Adrenal gland (tissue), 9 donors: ENCODE measurements at regions not wholly inside any gene's neighbourhood (a gene's known extent, or its start where the extent isn't known, plus 50 kb on each side); places are given as distances from the start of the nearest gene placed in this dataset.

Experiments used
- DNase-seq, 7 donors: peaks; one replicate each; pipeline ENCODE4 v3.0.0-alpha.2; 2019 to 2020
- H3K27ac ChIP-seq, 5 donors: fragments of 200-600 bp; sonication (generic) in 4 of 5; 1 replicate in 3 of 5; 2 replicates in 2 of 5; pipeline versions ENCODE4 v1.5.1 to v1.8.0; 2016 to 2020; ENCODE audit warnings: mild to moderate bottlenecking in 1 of 5
- H3K27me3 ChIP-seq: fragments of 200-600 bp; 2 replicates; pipeline ENCODE4 v1.8.0; 2021
- H3K36me3 ChIP-seq, 2 donors: fragments of 200-600 bp; replicated peaks in 1 of 2; 1 replicate in 1 of 2; 2 replicates in 1 of 2; pipeline versions ENCODE4 v1.5.1 to v1.8.0; 2018 to 2022
- H3K4me1 ChIP-seq, 2 donors: fragments of 200-600 bp; replicated peaks in 1 of 2; 1 replicate in 1 of 2; 2 replicates in 1 of 2; pipeline versions ENCODE4 v1.5.1 to v1.8.0; 2018 to 2021
- H3K4me3 ChIP-seq, 4 donors: fragments of 200-600 bp; sonication (generic) in 3 of 4; one replicate each; pipeline ENCODE4 v1.5.1; 2016 to 2018
- H3K9me3 ChIP-seq, 3 donors: fragments of 200-600 bp; sonication (generic) in 1 of 3; replicated peaks in 1 of 3; 1 replicate in 2 of 3; 2 replicates in 1 of 3; pipeline versions ENCODE4 v1.5.1 to v1.8.0; 2016 to 2021
- CTCF ChIP-seq, 6 experiments: fragments of 450-650 bp in 4 of 6; fragments of 200-600 bp in 2 of 6; sonication (generic) in 1 of 6; IDR thresholded peaks; 1 replicate in 5 of 6; 2 replicates in 1 of 6; pipeline versions ENCODE4 v1.5.1 to v1.8.0; 2016 to 2021; ENCODE audit warnings: antibody characterized with exemption in 6 of 6, mild to moderate bottlenecking in 2 of 6, moderate library complexity in 1 of 6
- POLR2A ChIP-seq, 2 donors: fragments of 450-650 bp; IDR thresholded peaks; one replicate each; pipeline ENCODE4 v1.6.1; 2017; ENCODE audit warnings: antibody characterized with exemption in 2 of 2, mild to moderate bottlenecking in 2 of 2, moderate library complexity in 1 of 2
- WGBS, 4 donors: extraction: QIAGEN DNeasy Blood & Tissue Kit in 2 of 4; methylation state at CpG; one replicate each; pipeline versions ENCODE4 v1.1.5 to v1.1.7; 2013 to 2017; 5-methylcytosine and 5-hydroxymethylcytosine counted together
- intact Hi-C, 2 donors: fragments of 100-400 bp; cut with DNase I; formaldehyde crosslinking; loops; one replicate each; pipeline versions ENCODE4 v1.14.1 to v1.15.0; 2022 to 2023
- donor health status: healthy with polysubstance abuse.
- donor health status: Bipolar disorder and iron deficiency.
- donor health status: DM: yes; HTN: yes; CAD: no.
- donor health status: DM: no; HTN: no; CAD: no.
- donor health status: DM: no; HTN: no; CAD: no.

GRCh38 chr12:91989143-91989542, 156.5 kb downstream of the BTG1 start:
- H3K9me3 ChIP-seq = no peaks in the 10 kb centered on the region
- H3K27ac ChIP-seq = no peak overlapping the region
- peaks cover 0 to 15% of the 10 kb centered on the region in 2 donors for H3K4me1 ChIP-seq
- TF ChIP-seq POLR2A (IDR thresholded peaks at IDR 0.05) = no peak
- TF ChIP-seq CTCF (IDR thresholded peaks at IDR 0.05) = no peak
- intact Hi-C loops = no loop called here
- no peaks in the 10 kb centered on the region for H3K36me3 ChIP-seq
- DNase-seq = no peak
- H3K27me3 ChIP-seq = no peaks in the 10 kb centered on the region
- WGBS, 4 donors = 86 to 100% (median 97%) methylated on average over 1 of the region's 1 CpG
- H3K4me3 ChIP-seq = no peak overlapping the region

GRCh38 chr12:91988086-91988923, 157.3 kb downstream of the BTG1 start:
- H3K9me3 ChIP-seq = no peaks in the 10 kb centered on the region
- TF ChIP-seq CTCF (IDR thresholded peaks at IDR 0.05) (no peak), POLR2A (IDR thresholded peaks at IDR 0.05) (no peak)
- DNase-seq = peak in 3 of 7 donors; percentile 19 to 27 (median 23)
- H3K27ac ChIP-seq = no peak overlapping the region
- H3K4me3 ChIP-seq = no peak overlapping the region
- no peaks in the 10 kb centered on the region for H3K36me3 ChIP-seq
- peaks cover 0 to 15% of the 10 kb centered on the region in 2 donors for H3K4me1 ChIP-seq
- H3K27me3 ChIP-seq = no peaks in the 10 kb centered on the region
- intact Hi-C loops = no loop called here
- 73 to 77% (median 76%) methylated on average over 7 of the region's 7 CpGs for WGBS, 4 donors

- Histone ChIP-seq H3K27ac (no peak overlapping the region), H3K36me3 (no peaks in the 10 kb centered on the region), H3K4me1 (peaks cover 0 to 17% of the 10 kb centered on the region in 2 donors), H3K4me3 (no peak overlapping the region), H3K27me3 (no peaks in the 10 kb centered on the region), H3K9me3 (no peaks in the 10 kb centered on the region)
- TF ChIP-seq POLR2A (IDR thresholded peaks at IDR 0.05) (no peak), CTCF (IDR thresholded peaks at IDR 0.05) (no peak)
- 31 to 55% (median 44%) methylated on average over 2 of the region's 2 CpGs for WGBS, 4 donors
- no peak for DNase-seq
- intact Hi-C loops = no loop called here
Observed at GRCh38 chr12:91986084-91986483, 159.6 kb downstream of the BTG1 start.

GRCh38 chr12:91985002-91985787, 160.5 kb downstream of the BTG1 start:
- no peaks in the 10 kb centered on the region for H3K9me3 ChIP-seq
- H3K27ac ChIP-seq = no peak overlapping the region
- DNase-seq = no peak
- TF ChIP-seq POLR2A (IDR thresholded peaks at IDR 0.05) (no peak), CTCF (IDR thresholded peaks at IDR 0.05) (no peak)
- H3K27me3 ChIP-seq = no peaks in the 10 kb centered on the region
- H3K36me3 ChIP-seq = no peaks in the 10 kb centered on the region
- intact Hi-C loops = no loop called here
- 60 to 64% (median 62%) methylated on average over 8 of the region's 8 CpGs for WGBS, 4 donors
- no peak overlapping the region for H3K4me3 ChIP-seq
- peaks cover 0 to 24% of the 10 kb centered on the region in 2 donors for H3K4me1 ChIP-seq
